T47D (cell line): ENCODE measurements at regions not wholly inside any gene's neighbourhood (a gene's known extent, or its start where the extent isn't known, plus 50 kb on each side); places are given as distances from the start of the nearest gene placed in this dataset.

Experiments used
- DNase-seq, 2 experiments: peaks; one replicate each; pipeline versions ENCODE4 v3.0.0 to v3.0.0-alpha.2; 2011 to 2012; ENCODE audit warnings: low read depth in 1 of 2, low spot score in 1 of 2
- JUND ChIP-seq: IDR thresholded peaks from 2 replicates; pipeline ENCODE4 v1.6.1; 2012; ENCODE audit warnings: low read depth
- in situ Hi-C: cut with HindIII; loops from 2 replicates; pipeline ENCODE4 v1.10.0; 2016; ENCODE audit warnings: low sequenced_read_pairs, low pct_unique_long_range_greater_than_20kb

GRCh38 chr3:64763980-64764379 lies 76.2 kb upstream of the ADAMTS9 start:
- in situ Hi-C loops: no loop called here
- TF ChIP-seq JUND: no peak
- DNase-seq: no peak

- no peak for TF ChIP-seq JUND
- no peak for DNase-seq
- in situ Hi-C loops: no loop called here
Measured at GRCh38 chr3:64761729-64762128, 73.9 kb upstream of the ADAMTS9 start.

GRCh38 chr3:64760258-64760657 lies 72.5 kb upstream of the ADAMTS9 start:
- in situ Hi-C loops: no loop called here
- DNase-seq: no peak
- TF ChIP-seq JUND: no peak

GRCh38 chr3:64759811-64760210 lies 72.0 kb upstream of the ADAMTS9 start:
- in situ Hi-C loops: no loop called here
- no peak for DNase-seq
- TF ChIP-seq JUND: no peak

- no peak for DNase-seq
- in situ Hi-C loops: no loop called here
- no peak for TF ChIP-seq JUND
Measured at GRCh38 chr3:64756398-64756986, 68.7 kb upstream of the ADAMTS9 start.

- DNase-seq: no peak
- in situ Hi-C loops: no loop called here
- no peak for TF ChIP-seq JUND
Measured at GRCh38 chr3:64748244-64748904, 60.6 kb upstream of the ADAMTS9 start.

- no peak for TF ChIP-seq JUND
- in situ Hi-C loops: no loop called here
- DNase-seq: no peak
Measured at GRCh38 chr3:64747679-64748078, 59.9 kb upstream of the ADAMTS9 start.

- in situ Hi-C loops: no loop called here
- no peak for TF ChIP-seq JUND
- DNase-seq: no peak
Measured at GRCh38 chr3:64743887-64744243, 56.1 kb upstream of the ADAMTS9 start.

GRCh38 chr3:64743156-64743886 lies 55.5 kb upstream of the ADAMTS9 start:
- in situ Hi-C loops: no loop called here
- TF ChIP-seq JUND: no peak
- no peak for DNase-seq

- DNase-seq: no peak
- no peak for TF ChIP-seq JUND
- in situ Hi-C loops: no loop called here
Measured at GRCh38 chr3:64741341-64741740, 53.5 kb upstream of the ADAMTS9 start.

GRCh38 chr3:64739971-64740631 lies 52.3 kb upstream of the ADAMTS9 start:
- no peak for TF ChIP-seq JUND
- no peak for DNase-seq
- in situ Hi-C loops: no loop called here
